ENCODE measurements at regions not wholly inside any gene's neighbourhood (a gene's known extent, or its start where the extent isn't known, plus 50 kb on each side); places are given as distances from the start of the nearest gene placed in this dataset.

DNA sequence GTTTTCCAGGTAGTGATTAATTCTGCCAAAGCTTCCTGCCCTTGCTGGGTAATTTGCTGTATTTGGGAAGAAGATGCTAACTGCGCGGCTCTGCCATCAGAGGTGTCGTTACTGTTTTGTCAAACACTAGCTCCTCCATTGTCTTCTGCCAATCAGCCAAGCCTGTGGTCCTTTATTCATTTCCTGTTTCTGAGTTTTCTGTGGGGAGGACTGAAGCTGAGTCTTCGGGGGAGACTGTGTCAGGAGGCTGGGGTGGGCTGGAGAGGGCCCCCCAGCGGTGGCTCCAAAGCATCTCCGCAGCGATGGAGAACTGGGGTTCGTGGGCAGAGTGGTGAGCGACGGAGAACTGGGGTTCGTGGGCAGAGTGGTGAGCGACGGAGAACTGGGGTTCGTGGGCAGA, 322.9 kb upstream of the B3GAT1 start:
- no peak overlapping the region for H3K4me3 ChIP-seq (ENCODE audit: control insufficient read depth, low read depth, low read length)
- no peak for DNase-seq (ENCODE audit: low read depth)
- TF ChIP-seq, protein P1, sequence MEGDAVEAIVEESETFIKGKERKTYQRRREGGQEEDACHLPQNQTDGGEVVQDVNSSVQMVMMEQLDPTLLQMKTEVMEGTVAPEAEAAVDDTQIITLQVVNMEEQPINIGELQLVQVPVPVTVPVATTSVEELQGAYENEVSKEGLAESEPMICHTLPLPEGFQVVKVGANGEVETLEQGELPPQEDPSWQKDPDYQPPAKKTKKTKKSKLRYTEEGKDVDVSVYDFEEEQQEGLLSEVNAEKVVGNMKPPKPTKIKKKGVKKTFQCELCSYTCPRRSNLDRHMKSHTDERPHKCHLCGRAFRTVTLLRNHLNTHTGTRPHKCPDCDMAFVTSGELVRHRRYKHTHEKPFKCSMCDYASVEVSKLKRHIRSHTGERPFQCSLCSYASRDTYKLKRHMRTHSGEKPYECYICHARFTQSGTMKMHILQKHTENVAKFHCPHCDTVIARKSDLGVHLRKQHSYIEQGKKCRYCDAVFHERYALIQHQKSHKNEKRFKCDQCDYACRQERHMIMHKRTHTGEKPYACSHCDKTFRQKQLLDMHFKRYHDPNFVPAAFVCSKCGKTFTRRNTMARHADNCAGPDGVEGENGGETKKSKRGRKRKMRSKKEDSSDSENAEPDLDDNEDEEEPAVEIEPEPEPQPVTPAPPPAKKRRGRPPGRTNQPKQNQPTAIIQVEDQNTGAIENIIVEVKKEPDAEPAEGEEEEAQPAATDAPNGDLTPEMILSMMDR (IDR thresholded peaks at IDR 0.05; ENCODE audit: control insufficient read depth, insufficient read depth, low read depth, low read length, missing control alignments): no peak

DNA sequence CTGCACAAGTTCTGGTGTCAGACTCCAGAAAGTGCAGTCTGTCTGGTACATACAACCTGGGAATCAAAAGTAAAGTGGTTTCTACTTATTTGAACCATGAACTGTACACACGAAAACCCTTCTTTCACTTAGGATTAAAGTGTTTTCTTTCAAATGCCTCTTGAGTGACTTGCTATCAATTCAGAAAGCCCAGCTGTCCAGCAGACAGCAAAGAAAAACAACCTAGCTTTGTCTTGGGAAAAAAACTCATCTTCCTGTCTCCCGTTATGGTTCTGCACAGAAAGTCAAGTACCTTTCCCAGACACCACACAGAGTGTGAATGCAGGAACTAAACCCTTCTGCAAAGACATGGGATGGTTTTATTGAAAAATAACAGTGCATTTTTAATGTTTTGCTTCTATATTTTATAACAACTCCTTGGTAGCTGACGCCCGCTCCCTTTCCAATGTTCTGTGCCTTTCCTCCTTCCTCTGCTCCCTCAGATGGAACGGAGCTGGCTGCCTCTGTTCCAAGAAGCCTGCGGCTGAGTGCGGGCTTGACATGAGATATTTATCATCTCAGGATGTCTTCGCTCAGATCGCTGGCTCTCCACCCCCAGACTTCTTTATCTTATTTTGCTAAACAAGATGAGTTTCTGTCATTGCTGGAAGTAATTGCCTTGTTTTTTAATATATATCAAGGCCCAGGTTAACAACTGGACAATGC, 322.3 kb upstream of the B3GAT1 start:
- no peak for DNase-seq (ENCODE audit: low read depth)
- TF ChIP-seq, protein P1 (IDR thresholded peaks at IDR 0.05; ENCODE audit: control insufficient read depth, insufficient read depth, low read depth, low read length, missing control alignments): no peak
- H3K4me3 ChIP-seq (ENCODE audit: control insufficient read depth, low read depth, low read length): no peak overlapping the region

DNA sequence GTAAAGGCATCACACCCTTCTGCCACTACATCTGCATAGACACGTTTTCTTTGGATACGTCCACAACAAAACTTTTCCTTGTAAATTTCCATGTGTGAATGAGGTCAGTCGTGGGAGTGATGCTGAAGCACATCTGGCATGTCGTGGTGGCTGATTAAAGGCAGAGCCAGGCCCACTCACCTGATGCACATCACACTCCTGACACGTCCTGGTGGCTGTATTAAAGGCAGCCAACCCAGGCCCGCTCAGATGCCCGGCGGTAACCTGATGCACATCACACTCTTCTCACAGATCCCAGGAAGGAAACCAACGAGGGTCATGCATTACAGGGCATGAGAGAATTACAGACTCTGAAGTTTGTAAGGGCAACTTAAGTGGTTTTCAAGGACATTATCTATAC, 321.6 kb upstream of the B3GAT1 start:
- TF ChIP-seq, protein P1 (IDR thresholded peaks at IDR 0.05; ENCODE audit: control insufficient read depth, insufficient read depth, low read depth, low read length, missing control alignments): no peak
- no peak for DNase-seq (ENCODE audit: low read depth)

DNA sequence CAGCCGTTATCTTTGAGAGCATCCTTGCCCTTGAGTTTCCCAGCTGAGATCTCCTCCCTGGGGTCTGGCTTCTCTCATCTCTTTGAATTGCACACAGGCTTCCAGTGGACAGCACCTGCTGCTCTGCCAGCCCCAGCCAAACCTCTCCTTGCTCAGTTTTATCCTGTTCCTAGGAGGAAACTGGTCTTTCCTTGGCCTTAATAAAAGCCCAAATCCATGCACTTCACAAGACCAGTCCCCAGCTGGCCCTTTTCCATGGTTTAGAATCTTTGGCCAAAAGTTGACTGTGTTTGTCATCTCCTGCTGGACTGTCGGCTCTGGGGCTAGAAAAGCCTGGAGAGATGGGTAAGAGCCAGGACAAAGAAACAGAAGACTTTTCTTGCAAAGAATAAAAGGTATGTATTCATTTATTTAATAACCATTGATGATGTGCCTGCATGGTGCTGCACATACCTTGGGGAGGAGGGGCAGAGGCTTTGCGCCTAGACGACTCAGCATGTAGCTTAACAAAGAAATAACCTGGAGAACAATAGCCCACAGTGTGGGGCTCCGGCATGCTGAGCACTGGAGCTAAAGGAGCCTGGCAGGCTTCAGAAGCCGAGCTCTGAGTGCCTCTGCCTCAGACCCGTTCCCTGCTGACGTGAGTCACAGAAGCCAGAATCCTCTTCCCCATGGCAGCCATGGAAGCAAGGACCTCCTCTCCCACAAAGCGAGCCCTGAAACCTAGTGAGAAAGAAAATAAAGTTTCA, 319.3 kb upstream of the B3GAT1 start:
- no peak overlapping the region for H3K4me3 ChIP-seq (ENCODE audit: control insufficient read depth, low read depth, low read length)
- no peak for DNase-seq (ENCODE audit: low read depth)
- TF ChIP-seq, protein P1 (IDR thresholded peaks at IDR 0.05; ENCODE audit: control insufficient read depth, insufficient read depth, low read depth, low read length, missing control alignments): no peak

More for the DNA sequence above, 321.6 kb upstream of the B3GAT1 start:
- no peak overlapping the region for H3K4me3 ChIP-seq (ENCODE audit: control insufficient read depth, low read depth, low read length)

DNA sequence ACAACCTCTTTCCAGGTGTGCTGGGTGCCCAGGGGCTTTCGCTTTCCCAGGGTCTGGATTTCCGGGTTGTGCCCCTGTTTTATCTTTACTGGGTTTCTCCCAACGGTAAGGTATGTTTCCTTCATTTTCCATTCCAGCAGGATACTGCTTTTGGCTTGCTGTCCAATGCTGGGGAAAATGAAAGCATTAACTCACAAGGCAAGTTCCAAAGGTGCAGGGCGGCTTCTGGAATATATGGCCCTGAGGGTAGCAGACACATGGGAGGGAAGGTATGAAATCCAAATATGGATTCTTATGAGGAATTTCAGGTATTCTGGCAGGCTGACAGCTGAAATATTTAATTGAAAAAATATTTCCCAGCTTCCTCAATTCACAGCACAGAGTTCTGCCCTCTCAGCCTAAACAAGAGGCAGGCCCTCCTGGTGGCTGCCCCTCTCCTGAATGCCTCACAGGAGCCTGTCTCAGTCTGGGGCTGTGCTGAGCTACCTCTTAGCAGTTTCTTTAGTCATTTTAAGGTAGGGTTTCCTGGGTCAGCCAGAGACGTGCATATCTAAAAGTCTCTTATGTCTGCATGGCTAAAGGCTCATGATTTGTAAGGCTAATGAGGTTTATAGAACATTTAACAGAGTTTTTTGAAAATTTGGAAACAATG, 318.6 kb upstream of the B3GAT1 start:
- TF ChIP-seq, protein P1 (IDR thresholded peaks at IDR 0.05; ENCODE audit: control insufficient read depth, insufficient read depth, low read depth, low read length, missing control alignments): no peak
- no peak for DNase-seq (ENCODE audit: low read depth)
- no peak overlapping the region for H3K4me3 ChIP-seq (ENCODE audit: control insufficient read depth, low read depth, low read length)

DNA sequence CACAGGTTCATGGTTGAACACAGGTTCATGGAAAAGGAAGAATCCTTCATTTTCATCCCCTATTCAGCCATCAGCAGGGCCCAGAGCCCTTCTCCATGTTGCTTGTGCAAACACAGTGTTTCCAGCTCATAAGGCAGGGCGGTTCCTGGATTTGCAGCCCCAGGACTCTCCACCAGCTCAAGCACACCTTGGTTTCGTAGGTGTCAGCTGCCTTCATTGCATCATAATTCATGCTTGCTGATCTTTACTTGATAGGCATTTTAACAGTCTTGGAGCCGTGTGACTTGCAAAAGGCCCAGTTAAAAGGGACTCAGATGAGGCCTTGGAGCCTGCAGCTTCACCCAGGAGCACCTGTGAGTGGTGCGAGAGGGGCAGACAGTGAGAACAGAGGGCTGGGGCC, 318.1 kb upstream of the B3GAT1 start:
- no peak overlapping the region for H3K4me3 ChIP-seq (ENCODE audit: control insufficient read depth, low read depth, low read length)
- DNase-seq (ENCODE audit: low read depth): no peak
- TF ChIP-seq, protein P1 (IDR thresholded peaks at IDR 0.05; ENCODE audit: control insufficient read depth, insufficient read depth, low read depth, low read length, missing control alignments): no peak

Measured in AG09309 (cell line).